HG03066 (cell line): ENCODE measurements at regions not wholly inside any gene's neighbourhood (a gene's known extent, or its start where the extent isn't known, plus 50 kb on each side); places are given as distances from the start of the nearest gene placed in this dataset.

Experiments used
- ATAC-seq: cut with Tn5 transposase; IDR thresholded peaks from one replicate; pipeline ENCODE4 v1.9.1; 2021; ENCODE audit warnings: low read depth; ENCODE audit not compliant: unreplicated experiment

- no peak for ATAC-seq
Measured at GRCh38 chrX:43005561-43005960, 227.6 kb upstream of the PPP1R2C start.

GRCh38 chrX:43008356-43008755 is 230.4 kb upstream of the PPP1R2C start:
- no peak for ATAC-seq

DNA sequence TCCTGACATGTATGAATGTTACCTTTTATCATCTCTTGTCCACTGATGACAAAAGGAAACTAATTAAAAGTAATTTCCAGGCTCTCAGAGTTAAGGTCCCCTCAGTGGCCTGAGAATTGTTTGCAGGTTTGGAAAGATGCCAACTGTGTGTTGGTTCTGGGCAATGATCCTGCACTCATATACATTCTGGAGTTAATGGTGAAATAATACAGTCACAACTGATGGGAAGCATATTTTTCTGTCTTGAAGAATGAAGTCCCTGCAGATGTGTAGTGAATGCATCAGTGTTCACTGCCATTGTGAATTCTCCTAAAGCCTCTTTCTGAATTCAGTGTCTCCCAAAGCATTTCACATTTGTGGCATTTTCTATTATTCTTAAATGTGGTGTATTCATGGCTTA is 238.1 kb upstream of the PPP1R2C start:
- no peak for ATAC-seq

DNA sequence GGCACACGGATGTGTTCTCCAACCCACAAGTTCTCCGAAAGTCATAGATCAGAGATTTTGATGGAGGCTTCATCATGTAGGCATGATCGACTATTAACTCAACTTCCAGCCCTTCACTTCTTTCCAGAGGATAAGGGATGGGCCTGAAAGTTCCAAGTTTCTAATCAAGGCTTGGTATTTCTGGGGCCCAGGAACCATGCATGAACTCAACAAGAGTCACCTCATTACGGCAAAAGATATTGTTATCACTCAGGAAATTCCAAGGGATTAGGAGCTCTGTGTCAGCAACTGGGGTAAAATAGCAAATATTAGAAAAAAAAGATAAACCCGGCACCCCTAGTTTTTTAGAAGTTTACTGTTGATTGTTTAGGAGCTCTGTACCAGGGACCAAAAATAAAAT is 240.1 kb upstream of the PPP1R2C start:
- ATAC-seq, result no peak

DNA sequence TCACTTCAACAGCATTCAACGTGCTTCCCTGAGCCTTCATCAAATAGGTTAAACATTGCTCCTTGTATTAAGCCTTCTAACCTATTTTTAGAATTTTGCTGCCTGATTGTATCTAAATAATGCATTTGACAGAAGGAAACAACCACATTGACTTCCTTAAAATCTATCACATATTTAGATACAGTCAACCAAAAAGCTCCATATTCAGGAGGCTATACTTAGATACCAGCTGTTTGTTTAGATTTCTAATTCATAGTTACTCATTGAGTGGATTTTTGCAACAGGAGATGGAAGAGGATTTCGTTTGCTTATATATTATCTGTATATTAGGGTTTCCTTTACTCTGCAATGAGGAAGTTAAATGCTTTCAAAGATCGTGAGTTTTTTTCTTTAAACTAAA is 241.1 kb upstream of the PPP1R2C start:
- no peak for ATAC-seq

DNA sequence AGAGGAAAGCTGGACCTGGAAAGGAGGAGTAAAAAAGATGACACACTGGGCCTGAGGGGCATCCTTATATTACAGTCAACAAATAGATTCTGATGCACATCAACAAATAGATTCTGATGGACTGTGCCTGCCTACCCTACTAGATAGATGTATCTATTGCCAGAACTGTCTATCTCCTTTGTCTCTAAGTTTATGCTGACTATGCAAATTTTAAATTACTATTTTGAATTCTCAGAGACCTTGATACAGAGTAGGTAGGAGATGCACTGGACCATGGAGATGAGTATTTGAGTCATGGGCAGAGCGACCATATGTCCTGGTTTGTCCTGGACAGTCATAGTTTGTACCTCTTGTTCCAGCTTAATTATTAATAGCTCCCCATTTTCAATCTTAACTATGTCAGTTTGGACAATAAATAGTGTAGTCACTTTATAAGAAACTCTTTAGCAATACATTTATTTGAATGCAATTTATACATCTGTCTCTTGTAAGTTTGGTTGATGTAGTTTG is 247.9 kb upstream of the PPP1R2C start:
- no peak for ATAC-seq

- no peak for ATAC-seq
Measured at GRCh38 chrX:43064096-43064495, 286.1 kb upstream of the PPP1R2C start.

DNA sequence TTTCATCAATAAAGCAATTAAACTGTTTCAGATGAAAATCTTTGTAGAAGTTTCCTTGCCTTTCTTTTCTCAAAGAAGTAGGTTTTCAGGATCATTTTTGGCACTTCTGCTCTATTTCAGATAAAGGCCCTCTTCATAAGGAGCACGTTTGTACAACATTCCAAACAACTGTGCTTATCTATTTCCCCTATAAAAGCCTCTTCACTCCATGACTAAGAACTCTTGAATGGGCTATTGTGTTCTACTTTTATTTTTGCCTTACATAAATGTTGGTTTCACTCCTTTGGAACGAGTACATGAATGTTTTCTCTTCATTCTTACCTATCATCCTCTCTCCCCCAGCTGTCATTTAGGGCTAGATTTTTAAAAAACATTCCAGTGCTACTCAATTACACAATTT is 288.0 kb upstream of the PPP1R2C start:
- ATAC-seq, result no peak

- no peak for ATAC-seq
Measured at GRCh38 chrX:43068639-43069038, 290.7 kb upstream of the PPP1R2C start.

DNA sequence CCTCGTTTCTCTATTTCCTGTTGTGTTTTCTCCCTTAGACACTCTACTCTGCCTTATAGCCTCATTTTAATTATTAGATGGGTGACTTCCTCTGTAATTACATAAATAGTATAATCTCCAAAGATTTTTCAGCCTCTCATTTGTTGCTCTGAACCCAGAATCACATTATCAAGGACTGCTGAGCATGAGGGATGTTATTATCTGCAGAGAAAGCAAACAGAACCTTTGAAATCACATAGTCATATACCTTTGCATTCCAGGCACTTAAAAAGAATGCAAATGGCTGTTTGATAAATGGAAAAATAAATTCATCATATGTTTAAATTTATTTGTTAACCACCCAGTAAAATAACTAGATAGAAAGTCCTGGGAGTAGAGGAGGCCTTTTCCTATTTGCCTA is 305.1 kb upstream of the PPP1R2C start:
- no peak for ATAC-seq

GRCh38 chrX:43087830-43088229 is 309.9 kb upstream of the PPP1R2C start:
- no peak for ATAC-seq

GRCh38 chrX:43096830-43097229 is 318.9 kb upstream of the PPP1R2C start:
- no peak for ATAC-seq

GRCh38 chrX:43106009-43106408 is 328.0 kb upstream of the PPP1R2C start:
- no peak for ATAC-seq

DNA sequence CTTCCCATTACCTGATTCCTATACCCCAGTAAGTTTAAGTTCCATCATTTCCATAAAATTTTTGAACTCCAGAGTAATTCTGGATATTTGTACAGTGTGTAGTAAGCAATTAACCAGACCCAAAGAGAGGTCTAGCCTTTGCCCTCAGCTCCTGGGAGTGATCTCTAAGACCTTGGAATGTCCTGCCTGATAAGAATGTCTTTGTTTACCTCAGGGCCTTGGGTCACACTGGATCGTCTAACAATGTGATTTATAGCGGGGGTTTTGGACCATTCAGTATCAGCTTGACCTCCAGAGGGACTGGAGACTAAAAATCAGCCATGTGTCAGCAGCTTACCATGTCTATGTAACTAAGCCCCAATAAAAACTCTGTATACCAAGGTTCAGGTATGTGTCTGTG is 330.9 kb upstream of the PPP1R2C start:
- no peak for ATAC-seq

DNA sequence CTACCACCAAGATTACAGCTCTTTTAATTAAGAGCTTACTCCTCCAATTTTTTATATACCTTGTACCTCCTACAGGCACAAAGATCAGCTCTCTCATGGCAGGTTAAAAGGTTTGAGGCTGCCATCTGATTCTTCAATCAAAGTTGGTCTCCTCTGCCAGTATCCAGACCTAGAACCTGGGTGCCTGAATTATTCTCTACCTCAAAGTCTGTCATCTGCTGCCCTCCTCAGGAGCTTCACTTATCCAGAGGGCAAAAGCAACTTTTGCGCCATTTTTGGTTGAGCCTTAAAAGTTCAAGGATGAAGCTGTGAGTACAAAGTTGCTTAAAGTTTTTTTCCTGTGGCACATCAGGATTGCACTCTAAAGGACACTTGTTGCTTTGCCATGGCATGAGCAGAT is 343.7 kb upstream of the PPP1R2C start:
- no peak for ATAC-seq

- ATAC-seq, result no peak
Measured at GRCh38 chrX:43139645-43140044, 361.7 kb upstream of the PPP1R2C start.

DNA sequence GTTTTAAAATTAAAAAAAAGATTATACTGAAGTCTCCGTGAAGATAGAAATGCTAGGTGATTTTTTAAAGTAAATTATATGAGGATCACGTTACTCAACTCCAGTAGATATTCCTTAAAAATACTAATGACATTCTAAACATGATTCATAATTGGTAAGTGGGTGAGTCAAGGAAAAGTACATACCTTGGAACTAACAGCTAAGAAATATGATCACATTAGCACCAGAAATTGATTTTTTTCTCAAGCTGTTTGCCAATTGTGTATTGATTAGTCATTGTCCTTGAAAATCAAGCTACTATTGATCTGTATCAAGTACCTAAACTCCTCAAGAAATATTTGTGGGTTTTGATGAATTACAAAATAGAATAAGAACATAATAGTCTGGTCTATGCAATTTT is 362.6 kb upstream of the PPP1R2C start:
- no peak for ATAC-seq

- no peak for ATAC-seq
Measured at GRCh38 chrX:43141885-43142284, 363.9 kb upstream of the PPP1R2C start.

GRCh38 chrX:43148305-43148704 is 370.3 kb upstream of the PPP1R2C start:
- ATAC-seq, result no peak

DNA sequence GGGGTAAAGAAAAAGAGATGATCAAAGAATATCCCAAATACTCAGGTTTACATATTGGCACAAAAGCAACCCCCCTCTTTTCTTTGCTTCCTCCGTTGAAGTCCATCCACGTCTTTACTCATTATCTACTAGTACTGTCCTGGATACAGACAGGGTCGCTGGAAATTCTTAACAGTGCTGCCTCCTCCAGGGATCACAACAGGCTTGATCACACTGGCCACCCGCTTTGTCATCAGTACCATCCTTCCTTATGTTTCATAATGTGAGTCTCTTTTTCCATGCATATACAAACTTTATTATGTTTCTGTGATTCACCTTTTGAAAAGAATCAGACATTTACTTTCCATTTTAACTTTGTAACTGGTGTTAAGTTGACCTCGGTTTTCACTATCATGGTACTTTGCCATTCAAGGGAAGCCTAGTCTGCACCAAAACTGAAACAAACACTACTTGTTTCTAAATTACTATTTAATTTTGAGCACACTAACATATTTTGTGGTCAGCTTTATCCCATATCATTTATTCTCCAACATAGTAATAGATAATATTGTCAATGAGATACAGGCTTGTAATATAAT is 387.5 kb upstream of the PPP1R2C start:
- no peak for ATAC-seq

DNA sequence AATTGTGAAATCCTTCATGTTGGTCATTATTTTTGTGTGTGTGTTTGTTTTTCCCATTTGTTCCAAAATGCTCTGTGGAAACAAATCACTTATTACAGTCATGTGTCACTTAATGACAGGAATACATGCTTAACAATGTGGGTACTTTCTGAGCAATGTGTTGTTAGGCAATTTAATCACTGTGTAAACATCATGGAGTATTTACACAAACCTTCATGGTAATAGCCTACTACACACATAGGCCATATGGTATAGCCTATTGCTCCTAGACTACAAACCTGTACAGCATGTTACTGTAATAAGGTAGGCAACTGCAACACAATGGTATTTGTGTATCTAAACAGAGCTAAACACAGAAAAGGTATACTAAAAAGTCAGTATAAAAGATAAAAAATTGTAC is 388.9 kb upstream of the PPP1R2C start:
- no peak for ATAC-seq

- ATAC-seq, result no peak
Measured at GRCh38 chrX:43175434-43175833, 397.5 kb upstream of the PPP1R2C start.

DNA sequence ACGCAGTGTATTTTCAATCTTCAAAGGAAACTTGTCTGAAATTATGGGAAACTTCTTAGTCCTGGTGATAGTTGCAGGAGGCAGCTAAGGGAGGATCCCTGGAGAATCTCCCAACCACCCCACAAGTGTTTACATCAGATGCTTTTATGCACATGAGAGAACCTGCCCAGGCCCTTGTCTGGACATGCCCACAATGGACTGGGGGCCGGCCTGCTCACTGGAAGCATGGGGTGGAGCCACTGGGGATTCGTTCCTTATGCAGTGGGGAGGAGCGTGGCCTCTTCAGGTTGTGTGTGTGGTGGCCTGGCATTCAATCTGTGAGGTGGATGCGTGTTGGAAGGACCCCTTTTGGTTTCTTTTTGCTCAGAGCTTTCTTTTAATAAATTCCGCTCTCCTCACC is 398.7 kb upstream of the PPP1R2C start:
- no peak for ATAC-seq
